Activated CD4-positive, alpha-beta T cell treated with anti-CD3 and anti-CD28 coated beads, Interleukin-2, amount 50 U/mL, for 4 hours (primary cell): ENCODE measurements at regions not wholly inside any gene's neighbourhood (a gene's known extent, or its start where the extent isn't known, plus 50 kb on each side); places are given as distances from the start of the nearest gene placed in this dataset.
"Not testable (repeated sequence)": the region's sequence is repeated elsewhere in the genome, so short reads cannot be mapped to it uniquely, and the experiment has no call there.

Experiments used
- DNase-seq, 2 experiments: peaks; one replicate each; pipeline ENCODE4 v3.0.0-alpha.2; 2020

- DNase-seq: no peak
Measured at GRCh38 chr6:15897063-15897876, 231.6 kb upstream of the MYLIP start.

GRCh38 chr6:15894973-15895725 lies 232.3 kb upstream of the DTNBP1 start:
- no peak for DNase-seq

- no peak for DNase-seq
Measured at GRCh38 chr6:15893556-15894253, 230.9 kb upstream of the DTNBP1 start.

- no peak for DNase-seq
Measured at GRCh38 chr6:15892369-15892768, 229.5 kb upstream of the DTNBP1 start.

- no peak for DNase-seq
Measured at GRCh38 chr6:15888798-15889772, 226.3 kb upstream of the DTNBP1 start.

- no peak for DNase-seq
Measured at GRCh38 chr6:15887491-15888461, 224.9 kb upstream of the DTNBP1 start.

- DNase-seq: no peak
Measured at GRCh38 chr6:15885624-15886023, 222.8 kb upstream of the DTNBP1 start.

- DNase-seq: not testable (repeated sequence)
Measured at GRCh38 chr6:15883593-15883992, 220.8 kb upstream of the DTNBP1 start.

- no peak for DNase-seq
Measured at GRCh38 chr6:15882915-15883314, 220.1 kb upstream of the DTNBP1 start.

- no peak for DNase-seq
Measured at GRCh38 chr6:15882345-15882744, 219.5 kb upstream of the DTNBP1 start.

GRCh38 chr6:15881150-15881549 lies 218.3 kb upstream of the DTNBP1 start:
- DNase-seq: no peak

GRCh38 chr6:15880262-15880973 lies 217.6 kb upstream of the DTNBP1 start:
- no peak for DNase-seq

GRCh38 chr6:15879371-15880261 lies 216.8 kb upstream of the DTNBP1 start:
- peak; percentile 16 to 20 for DNase-seq

- no peak for DNase-seq
Measured at GRCh38 chr6:15877231-15877630, 214.4 kb upstream of the DTNBP1 start.

GRCh38 chr6:15876406-15876805 lies 213.6 kb upstream of the DTNBP1 start:
- no peak for DNase-seq

- DNase-seq: no peak
Measured at GRCh38 chr6:15875797-15876196, 213.0 kb upstream of the DTNBP1 start.

GRCh38 chr6:15874821-15875220 lies 212.0 kb upstream of the DTNBP1 start:
- DNase-seq: no peak

GRCh38 chr6:15874326-15874725 lies 211.5 kb upstream of the DTNBP1 start:
- DNase-seq: no peak
